COLO668 (cell line): ENCODE measurements at regions not wholly inside any gene's neighbourhood (a gene's known extent, or its start where the extent isn't known, plus 50 kb on each side); places are given as distances from the start of the nearest gene placed in this dataset.

ENCODE experiments used
- DNase-seq: peaks from one replicate; lab custom pipeline; 2025; ENCODE audit not compliant: unreplicated experiment; lab: John Stamatoyannopoulos, UW

DNA sequence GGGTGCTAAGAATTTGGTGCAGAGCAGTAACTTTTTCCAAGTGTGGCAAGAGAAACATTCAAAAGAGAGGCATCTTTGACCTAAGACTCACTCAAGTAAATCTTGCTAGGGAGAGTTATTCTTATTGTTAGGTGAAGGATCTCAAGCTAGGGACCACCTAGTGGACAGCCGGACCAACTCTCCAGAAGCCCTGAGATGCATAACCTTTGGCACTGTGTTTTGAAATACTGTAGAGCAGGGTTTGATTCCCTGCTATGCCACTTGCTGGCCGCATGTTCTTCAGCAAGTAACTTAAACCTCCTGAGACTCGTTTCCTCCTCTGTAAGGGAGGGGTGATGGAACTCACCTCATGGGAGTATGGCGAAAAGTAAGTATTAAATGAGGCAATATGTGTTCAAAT, 336.1 kb upstream of the ADAMTSL1 start:
- no peak for DNase-seq

DNA sequence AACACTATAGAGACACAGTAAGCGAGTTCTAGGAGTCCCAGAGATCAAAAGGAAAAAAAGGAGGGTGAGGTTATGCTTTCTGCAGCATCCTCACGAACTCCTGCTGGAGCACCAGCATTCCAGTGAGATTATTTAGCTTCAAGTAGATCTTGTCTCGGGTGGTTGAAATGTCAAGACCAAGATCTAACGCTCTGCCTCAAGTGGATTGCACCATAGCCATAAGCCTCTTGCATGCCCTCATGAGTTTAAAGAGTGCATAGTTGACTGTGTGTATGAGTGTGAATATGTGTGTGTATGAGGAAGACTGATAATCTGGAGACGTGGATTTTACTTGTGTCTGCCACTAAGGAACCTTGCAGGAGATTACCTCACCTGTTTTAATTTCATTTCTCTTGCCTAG, 335.3 kb upstream of the ADAMTSL1 start:
- DNase-seq = no peak

DNA sequence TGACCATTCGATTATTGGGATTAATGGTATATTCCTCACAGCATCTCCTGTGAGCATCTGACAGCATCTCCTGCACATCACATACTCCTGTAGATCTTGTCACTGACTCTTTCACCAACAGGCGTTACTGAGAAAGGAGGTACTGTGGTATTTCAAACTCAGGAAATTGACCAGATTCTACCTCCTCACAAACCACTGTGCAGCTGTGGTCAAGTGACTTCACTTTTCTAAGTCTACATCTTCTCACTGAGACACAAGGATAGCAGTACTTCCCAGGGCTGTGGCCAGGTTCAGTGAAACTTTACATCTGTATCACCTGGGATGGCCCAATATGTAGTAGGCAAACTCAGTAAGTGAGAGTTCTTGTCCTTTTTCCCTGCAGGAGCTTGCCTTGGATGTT, 332.3 kb upstream of the ADAMTSL1 start:
- no peak for DNase-seq

DNA sequence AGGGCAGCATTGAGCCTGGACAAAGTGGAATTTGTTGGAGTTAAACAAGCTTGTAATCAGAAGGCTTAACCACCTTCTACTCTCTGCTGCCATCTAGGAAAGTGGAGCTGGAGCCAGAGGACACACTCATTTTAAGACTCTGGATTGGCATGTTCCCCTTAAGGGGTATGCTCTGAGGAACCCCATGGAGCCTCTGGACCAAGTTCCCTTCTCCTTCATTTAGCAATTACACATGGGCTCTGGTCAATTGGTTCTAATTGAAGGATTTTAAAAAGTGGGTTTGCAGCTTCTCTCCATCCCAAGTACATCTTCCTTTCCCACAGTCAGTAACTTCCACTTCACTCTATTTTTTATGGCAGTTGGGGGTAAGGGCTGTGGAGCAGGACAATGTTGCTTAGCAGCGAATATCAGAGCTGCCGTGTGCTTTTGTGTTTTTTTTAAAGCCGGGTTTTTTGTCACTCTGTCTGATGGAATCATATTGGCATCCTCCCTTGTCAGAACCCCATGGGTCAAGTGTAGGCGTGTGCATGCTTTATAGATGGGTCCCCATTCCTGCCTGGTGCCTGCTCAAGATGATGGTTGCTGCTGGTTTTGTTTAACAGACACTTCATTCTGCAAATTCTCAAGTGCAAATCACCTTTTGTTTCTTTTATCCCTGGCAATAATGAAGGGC, 330.7 kb upstream of the ADAMTSL1 start:
- no peak for DNase-seq

DNA sequence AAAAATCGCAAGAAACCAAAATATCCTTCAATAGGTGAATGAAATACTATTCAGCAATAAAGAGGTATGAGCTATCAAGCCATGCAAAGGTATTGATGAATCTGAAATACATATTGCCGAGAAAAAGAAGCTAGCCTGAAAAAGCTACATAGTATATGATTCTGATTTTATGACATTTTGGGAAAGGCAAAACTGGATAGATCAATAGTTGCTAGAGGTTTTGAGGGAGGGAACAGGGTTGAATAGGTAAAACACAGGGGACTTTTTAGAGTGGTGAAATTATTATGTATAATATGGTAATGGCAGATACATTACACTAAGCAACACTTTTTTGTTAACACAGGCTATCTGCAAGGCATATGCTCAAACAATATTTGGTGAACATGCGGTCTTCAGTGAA, 327.6 kb upstream of the ADAMTSL1 start:
- DNase-seq = no peak

DNA sequence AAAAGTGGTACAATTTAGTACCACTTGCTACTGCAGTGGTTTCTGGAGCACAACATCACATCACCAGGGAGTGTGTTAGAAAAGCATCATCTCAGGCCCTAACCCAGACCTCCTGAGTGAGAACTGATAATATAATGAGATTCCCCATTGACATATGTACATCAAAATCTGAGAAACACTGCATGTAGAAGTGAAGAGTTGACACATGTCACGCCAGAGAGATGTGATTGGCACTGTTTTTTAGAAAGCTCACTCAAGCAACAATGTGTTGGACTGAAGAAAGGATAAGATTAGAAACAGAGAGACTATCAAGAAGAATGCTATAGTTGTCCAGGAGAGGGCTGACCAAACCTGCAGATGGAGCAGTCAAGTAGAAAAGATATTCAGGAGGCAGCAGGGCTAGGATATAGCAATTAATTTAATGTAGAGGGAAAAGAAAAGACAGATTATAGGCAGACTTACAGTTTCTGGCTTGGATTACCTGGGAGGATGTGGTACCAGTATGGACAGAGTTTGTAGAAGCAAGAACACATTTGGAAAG, 324.4 kb upstream of the ADAMTSL1 start:
- no peak for DNase-seq

DNA sequence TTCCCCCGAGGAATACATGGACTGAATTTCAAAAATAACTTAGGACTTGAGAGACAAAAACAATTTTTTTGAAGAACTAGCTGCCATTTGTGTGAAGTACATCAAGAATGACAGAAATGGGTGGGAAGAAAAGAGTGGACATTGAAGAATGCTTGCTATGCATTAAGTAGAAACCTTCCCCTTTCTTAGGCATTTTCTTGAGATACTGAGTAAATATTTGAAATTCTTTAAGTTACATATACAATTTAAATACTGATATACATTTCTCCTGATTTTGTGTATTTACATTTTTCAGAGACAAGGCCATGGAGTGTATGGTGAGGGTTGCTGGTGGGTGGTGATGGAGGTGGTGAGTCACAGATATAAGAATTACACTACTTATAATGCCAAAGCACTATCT, 319.3 kb upstream of the ADAMTSL1 start:
- DNase-seq = no peak

DNA sequence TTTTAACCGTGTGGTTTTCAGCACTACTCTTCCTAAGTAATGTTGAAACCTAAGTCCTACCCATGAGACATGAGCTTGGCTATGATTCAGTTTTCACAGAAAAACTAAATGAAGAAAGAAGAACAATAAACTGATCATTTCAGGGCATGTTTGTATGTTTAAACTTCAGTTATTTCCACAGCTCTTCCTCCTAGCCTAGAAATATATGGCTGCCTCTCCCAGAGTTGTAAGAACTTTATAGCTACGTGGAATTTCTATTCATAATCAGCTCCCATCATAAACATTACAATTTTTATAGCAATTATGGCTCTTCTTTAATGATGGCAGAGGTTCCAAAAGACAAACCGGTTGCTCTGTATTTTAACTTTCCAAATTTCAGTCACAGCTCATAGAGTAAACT, 314.7 kb upstream of the ADAMTSL1 start:
- no peak for DNase-seq

DNA sequence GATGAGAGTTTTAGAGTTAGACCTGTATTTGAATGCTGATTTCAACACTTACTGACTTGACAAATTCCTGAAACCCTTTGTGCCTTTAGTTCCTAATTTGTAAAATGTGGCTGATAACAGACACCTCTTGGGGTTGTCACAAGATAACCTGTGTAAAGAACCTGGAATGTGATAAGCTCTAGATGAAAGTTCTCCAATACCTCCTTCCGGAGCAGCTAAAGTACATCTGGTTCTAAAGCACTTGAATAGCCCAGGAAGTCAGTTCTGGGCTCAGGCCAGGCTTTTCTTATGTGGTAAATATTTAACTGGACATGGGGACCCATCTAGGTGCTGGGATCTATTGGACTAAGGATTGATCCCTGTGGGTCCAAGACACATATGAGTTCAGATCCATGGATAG, 310.8 kb upstream of the ADAMTSL1 start:
- no peak for DNase-seq

DNA sequence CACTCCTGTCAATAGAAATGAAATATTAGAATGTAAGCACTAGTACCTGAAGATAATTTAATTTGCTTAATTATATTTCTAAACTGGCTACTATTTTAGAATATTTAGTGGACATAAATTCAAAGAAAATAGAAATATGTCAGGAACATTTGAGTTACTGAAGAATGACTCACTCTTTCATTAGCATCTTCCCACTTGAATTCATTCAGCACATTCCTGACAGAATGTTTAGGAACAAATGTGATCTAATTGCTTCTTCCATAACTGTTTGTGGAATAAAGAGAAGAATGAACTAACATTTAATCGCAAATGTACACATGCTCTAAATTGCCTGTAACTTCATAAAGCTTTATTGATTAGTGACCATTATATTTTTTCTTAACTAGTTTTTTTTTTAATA, 306.2 kb upstream of the ADAMTSL1 start:
- no peak for DNase-seq

DNA sequence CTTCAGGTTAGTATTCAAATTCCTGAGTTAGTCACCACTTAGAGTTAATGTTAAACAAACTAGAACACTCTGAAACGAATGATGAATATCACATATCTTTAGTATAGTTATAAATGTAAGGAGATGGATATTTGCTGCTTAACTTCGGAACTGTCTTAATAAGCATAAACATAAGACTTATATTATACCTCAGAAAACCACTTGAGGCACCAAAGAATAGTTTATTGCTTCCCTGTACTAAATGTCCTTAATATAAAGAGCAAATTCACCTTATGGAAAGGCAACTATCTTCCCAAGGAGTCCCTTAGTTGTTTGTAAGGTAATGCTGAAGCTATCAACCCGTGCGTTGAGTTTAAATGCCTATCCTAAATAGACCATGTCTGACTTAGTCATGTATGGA, 300.0 kb upstream of the ADAMTSL1 start:
- no peak for DNase-seq

DNA sequence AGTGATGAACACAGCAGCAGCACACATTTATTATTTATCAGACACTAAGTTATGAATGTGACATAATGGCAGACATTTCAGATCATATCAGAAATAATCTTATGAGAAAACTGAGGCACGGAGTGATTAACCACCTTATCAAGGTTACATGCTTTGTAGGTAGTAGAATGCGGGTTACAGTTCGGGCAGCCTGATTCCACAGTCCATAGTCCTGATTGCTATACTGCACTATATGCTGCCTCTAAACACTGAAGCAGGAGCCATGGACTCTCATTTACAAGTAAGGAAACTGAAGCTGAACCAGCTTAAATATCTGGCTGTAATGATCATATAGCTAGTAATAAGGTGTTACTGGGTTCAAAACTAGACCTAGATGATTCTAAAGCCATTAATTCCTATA, 291.3 kb upstream of the ADAMTSL1 start:
- DNase-seq = no peak

DNA sequence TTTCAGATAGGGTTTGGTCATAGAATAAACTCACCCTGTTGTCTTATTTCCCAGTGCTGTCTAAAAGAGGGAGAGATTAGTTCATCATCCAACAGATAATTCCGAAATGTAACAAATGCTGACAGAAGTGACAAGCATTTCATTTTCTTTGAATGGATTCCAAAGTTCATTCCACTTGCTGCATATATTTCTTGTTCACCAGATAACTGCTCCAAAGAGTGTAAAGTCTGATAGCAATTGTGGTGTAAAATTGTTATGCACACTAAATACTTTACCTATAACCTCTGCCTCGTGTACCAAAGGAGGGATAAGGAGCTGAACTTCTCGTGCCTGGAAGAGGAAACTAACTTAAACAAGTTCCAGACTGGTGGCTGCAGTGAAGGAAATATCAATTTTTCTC, 290.0 kb upstream of the ADAMTSL1 start:
- DNase-seq = no peak

DNA sequence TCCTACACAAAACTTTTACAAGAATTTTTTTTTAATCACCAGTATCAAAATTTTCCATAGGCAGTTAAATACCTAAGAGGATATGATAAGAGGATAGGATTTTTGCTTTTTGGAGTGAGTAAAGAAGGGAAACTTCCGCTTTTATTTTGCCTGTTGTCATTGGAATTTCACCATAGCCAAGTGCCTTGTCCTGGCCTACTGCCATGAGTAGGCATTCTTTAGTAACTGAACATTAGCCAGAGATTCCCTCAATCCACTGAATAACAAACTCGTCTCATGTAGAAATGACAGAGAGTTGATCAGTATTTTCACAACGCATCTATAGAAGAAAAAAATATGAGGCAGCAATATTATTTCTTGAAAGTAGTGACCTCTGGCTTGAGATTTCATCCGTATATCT, 289.6 kb upstream of the ADAMTSL1 start:
- no peak for DNase-seq

DNA sequence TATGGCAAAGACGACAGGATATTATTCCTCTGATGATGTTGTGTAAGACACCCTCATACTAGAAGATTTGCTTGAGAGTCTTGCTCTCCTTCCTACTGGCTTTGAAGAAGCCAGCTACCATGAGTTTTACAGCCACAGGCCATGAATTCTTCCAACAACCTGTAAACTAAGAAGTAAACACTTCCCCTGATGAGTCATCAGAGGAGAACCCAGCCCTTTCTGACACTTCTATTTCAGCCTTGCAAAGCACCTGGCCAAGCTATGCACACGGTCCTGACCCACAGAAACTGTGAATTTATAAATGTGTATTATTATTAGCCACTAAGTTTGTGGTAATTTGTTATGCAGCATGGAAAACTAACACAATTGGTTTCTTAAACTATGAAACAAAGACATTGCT, 288.8 kb upstream of the ADAMTSL1 start:
- DNase-seq = no peak

DNA sequence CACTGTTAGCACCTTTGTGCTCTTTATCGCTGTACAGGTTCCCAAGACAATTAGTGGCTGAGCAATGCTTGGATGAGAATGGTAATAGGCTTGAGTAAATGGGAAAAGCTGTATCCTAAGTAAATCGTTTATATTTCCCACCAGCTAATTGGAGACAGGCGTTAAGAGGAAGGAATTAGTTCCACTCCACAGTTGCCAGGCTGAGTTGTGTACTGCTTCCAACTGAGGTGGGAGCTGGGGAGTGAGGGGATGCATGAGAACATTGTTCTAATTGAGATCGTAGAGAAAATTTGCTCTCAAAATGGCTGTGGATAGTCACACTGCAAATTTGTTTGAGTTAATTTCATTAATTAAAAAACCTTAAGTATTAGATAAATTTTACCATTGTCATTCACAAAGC, 285.0 kb upstream of the ADAMTSL1 start:
- DNase-seq = no peak

DNA sequence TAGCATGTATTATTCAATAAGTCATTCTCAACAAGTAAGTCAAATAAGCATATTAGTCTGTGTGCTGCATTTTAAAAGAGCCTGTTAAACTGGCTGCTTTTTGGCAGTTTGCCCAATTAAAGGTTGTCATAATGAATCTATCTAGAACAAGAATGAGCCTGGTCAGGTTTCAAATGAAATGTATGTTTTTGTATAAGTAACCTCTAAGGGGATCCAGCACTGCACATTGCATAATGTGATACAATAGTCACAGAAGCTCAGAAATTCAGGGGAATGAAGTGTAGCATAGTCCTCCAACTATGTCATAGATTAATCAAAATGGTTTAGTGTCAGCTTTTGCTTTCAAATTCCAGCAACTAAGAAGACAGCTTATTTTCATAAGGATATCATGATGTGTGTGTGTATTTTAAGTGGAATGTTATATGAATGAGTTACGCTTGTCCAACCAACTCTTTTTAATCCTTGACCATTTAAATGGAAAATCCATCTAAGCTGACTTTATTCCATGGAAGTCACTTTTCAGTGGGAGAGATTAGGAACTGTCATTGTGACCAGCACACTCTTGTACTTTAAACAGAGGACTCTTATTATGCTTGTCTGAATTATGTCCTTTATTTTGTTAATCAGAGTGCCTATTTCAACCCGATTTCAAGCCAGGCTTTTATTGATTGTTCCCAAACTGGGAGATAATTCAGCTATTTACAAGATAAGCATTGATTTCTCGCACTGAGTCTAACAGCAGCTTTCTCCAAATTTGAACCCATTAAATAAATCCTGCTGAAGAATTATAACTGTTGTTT, 283.9 kb upstream of the ADAMTSL1 start:
- DNase-seq = no peak

DNA sequence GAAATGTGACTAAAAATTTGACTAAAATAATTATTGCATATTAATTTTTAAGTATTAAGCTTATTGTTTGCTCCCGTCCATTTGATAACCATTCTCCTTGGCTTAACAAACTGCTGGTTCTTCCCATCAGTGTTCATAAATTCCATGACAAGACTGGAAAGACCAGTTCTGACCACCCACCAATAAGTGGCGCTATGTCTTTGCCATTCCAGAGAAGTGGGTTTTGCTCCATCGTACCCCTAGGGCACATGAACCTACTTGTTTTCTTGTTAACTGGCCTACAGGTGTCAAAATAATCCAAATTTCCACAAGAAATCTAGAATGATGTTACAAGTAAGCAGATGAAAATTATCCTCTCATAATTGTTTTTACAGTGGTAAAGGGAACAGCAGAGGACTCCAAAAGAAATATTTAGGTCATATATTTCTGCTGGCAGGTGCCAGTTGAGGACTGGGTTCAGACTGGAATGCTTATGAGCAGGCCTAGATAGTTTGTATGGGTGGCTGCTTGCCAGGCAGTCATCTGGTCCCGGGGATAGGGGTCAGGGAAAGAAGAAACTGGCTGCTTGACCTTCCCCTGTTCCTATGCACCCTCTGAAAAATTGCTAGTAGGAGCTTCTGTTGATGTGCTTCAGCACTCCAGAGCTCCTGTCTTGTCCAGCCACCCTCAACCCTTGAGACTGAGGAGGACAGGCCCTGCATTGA, 283.1 kb upstream of the ADAMTSL1 start:
- no peak for DNase-seq

DNA sequence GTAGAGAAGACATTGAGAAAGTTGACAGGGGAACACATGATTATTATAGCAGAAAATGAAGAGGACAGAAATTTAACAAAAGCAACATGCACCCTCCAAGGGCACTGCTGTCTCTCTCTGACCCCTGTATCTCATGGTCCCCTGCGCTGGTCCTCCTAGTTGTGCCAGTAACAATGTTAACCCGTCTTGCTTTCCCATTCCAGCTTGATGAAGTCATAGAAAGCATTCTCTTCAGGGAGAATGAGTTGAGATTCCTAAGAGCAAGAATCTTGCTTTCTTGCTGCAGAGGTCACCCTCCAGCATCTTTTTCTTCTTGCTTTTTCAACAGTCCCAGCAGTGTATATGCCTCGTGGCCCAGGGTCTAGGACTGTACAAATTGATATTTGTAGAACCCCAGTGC, 279.6 kb upstream of the ADAMTSL1 start:
- DNase-seq = no peak

DNA sequence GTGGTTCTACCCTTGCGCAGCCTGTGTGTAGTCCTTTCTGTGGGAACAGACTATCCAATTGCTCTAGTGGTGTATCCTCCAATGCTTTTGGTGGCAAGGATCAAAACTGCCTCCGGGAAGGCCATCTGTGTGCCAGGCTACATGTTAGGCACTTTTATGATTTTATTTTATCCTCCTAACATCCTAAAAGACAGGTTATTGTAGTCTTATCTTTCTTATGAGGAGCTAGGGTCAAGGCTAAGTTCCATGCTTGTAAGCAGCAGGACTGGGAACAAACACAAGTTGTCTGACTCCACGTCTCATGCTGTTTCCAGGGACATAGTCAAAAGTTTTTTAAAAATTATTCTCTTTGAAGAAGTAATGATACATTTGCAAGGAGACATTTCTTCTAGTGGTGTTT, 278.7 kb upstream of the ADAMTSL1 start:
- no peak for DNase-seq

DNA sequence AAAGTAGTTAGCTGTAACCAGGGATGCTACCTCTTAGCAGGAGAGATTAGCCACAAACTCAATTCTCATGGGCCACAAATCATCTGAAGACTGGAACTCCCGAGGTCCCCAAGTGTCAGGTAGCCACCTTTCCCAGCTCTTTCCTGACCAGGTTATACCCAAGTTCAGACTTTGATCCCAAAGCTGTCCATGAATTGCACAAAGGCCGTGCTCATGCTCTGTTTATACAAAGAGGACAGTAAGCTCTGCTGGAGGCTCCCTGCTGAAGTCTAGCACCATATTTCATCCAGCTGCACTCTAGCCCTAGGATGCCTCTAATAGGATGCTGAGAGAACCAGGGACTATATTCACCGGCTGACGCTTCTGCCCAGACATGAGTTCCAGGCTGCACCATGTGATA, 271.0 kb upstream of the ADAMTSL1 start:
- no peak for DNase-seq

DNA sequence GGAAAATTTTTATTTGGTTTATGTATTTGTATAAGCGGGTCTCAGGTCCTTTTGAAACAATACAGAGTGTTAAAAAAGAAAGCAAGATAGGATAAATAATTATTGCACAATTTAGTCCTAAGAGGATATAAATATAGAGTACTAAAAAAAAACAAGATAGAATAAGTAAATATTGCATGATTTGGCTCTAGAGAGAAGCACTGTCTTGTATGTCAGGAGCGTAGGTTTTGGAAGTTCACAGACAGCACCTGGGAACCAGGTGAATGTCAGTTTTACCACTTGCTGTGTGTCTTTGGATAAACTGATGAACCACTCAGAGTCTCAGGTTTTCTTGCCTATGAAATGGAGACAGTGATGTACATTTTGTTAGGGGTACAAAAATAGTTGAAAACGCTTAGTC, 266.2 kb upstream of the ADAMTSL1 start:
- no peak for DNase-seq
